Activated naive CD4-positive, alpha-beta T cell treated with Interleukin-2 at 50 U/mL for 16 hours (primary cell): ENCODE measurements at regions not wholly inside any gene's neighbourhood (a gene's known extent, or its start where the extent isn't known, plus 50 kb on each side); places are given as distances from the start of the nearest gene placed in this dataset.
"Not testable (repeated sequence)": the region's sequence is repeated elsewhere in the genome, so short reads cannot be mapped to it uniquely, and the experiment has no call there.

Experiments used
- DNase-seq: peaks from one replicate; pipeline ENCODE4 v3.0.0-alpha.2; 2020

- no peak for DNase-seq
Observed at GRCh38 chr3:177461765-177462164, 264.5 kb upstream of the TBL1XR1 start.

GRCh38 chr3:177463341-177463740 is 266.1 kb upstream of the TBL1XR1 start:
- DNase-seq = not testable (repeated sequence)

- DNase-seq = no peak
Observed at GRCh38 chr3:177463863-177464262, 266.6 kb upstream of the TBL1XR1 start.

- DNase-seq = no peak
Observed at GRCh38 chr3:177464392-177465256, 267.3 kb upstream of the TBL1XR1 start.

- no peak for DNase-seq
Observed at GRCh38 chr3:177465257-177465642, 268.0 kb upstream of the TBL1XR1 start.

GRCh38 chr3:177466074-177466473 is 268.8 kb upstream of the TBL1XR1 start:
- no peak for DNase-seq

- not testable (repeated sequence) for DNase-seq
Observed at GRCh38 chr3:177466622-177467021, 269.3 kb upstream of the TBL1XR1 start.

- DNase-seq = no peak
Observed at GRCh38 chr3:177467247-177467985, 270.1 kb upstream of the TBL1XR1 start.

GRCh38 chr3:177468331-177468730 is 271.0 kb upstream of the TBL1XR1 start:
- DNase-seq = no peak

GRCh38 chr3:177468816-177469215 is 271.5 kb upstream of the TBL1XR1 start:
- DNase-seq = no peak

GRCh38 chr3:177469216-177469615 is 271.9 kb upstream of the TBL1XR1 start:
- no peak for DNase-seq

GRCh38 chr3:177470197-177470941 is 273.1 kb upstream of the TBL1XR1 start:
- DNase-seq = no peak

- DNase-seq = no peak
Observed at GRCh38 chr3:177471733-177472480, 274.6 kb upstream of the TBL1XR1 start.

GRCh38 chr3:177473184-177473583 is 275.9 kb upstream of the TBL1XR1 start:
- no peak for DNase-seq

- no peak for DNase-seq
Observed at GRCh38 chr3:177473903-177474302, 276.6 kb upstream of the TBL1XR1 start.

GRCh38 chr3:177474652-177475355 is 277.5 kb upstream of the TBL1XR1 start:
- no peak for DNase-seq

GRCh38 chr3:177475356-177475665 is 278.0 kb upstream of the TBL1XR1 start:
- DNase-seq = no peak

- DNase-seq = no peak
Observed at GRCh38 chr3:177476495-177476894, 279.2 kb upstream of the TBL1XR1 start.

- DNase-seq = no peak
Observed at GRCh38 chr3:177476921-177477435, 279.7 kb upstream of the TBL1XR1 start.

GRCh38 chr3:177478170-177478867 is 281.0 kb upstream of the TBL1XR1 start:
- no peak for DNase-seq

- no peak for DNase-seq
Observed at GRCh38 chr3:177479630-177480029, 282.3 kb upstream of the TBL1XR1 start.
